GM10248 (cell line): ENCODE measurements at regions not wholly inside any gene's neighbourhood (a gene's known extent, or its start where the extent isn't known, plus 50 kb on each side); places are given as distances from the start of the nearest gene placed in this dataset.

Source experiments
- CTCF ChIA-PET: fragments of 300-600 bp; sonication (Branson Sonifier 250); formaldehyde crosslinking; extraction: SDS; loops from one replicate; lab custom pipeline; 2021; ENCODE audit warnings: antibody characterized with exemption; lab: Yijun Ruan, JAX
- POLR2A ChIA-PET: fragments of 350-650 bp; sonication (Branson Sonifier 250); formaldehyde crosslinking; extraction: SDS; loops from one replicate; lab custom pipeline; 2020; ENCODE audit warnings: antibody characterized with exemption; lab: Yijun Ruan, JAX
- DNase-seq: peaks from one replicate; pipeline ENCODE4 v3.0.0; 2012; ENCODE audit errors: extremely low spot score
- TF ChIP-seq, protein P1 (sequence below): IDR thresholded peaks from 2 replicates; pipeline ENCODE4 v1.5.1; 2012; ENCODE audit warnings: mild to moderate bottlenecking, low read depth; ENCODE audit errors: extremely low read depth, missing control alignments, control extremely low read depth

DNA sequence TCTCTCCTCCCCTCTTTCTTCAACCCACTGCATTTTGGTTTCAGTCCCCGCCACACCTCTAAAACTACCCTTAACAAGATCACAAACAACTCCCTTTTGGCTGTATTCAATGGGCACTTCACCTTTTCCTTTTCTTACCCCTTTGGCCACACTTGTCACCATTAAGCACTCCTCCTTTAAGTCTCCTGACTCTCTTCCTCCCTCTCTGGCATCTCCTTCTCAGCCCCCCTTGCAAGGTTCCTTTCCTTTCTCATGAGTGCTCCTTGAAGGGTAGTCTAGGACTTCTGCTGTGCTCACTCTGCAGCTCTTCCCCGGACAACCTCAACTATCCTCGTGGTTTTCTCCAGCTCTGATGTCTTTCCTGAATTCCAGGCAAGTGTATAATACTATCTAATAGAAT lies 103.7 kb downstream of the RPL22L1 start:
- ChIA-PET CTCF (interaction anchor here (1.8 kb wide), 1 partner anchor 267 kb away, joined by 4 read pairs; no protein-coding TSS in a partner anchor), POLR2A (no interaction called here)
- TF ChIP-seq, protein P1, sequence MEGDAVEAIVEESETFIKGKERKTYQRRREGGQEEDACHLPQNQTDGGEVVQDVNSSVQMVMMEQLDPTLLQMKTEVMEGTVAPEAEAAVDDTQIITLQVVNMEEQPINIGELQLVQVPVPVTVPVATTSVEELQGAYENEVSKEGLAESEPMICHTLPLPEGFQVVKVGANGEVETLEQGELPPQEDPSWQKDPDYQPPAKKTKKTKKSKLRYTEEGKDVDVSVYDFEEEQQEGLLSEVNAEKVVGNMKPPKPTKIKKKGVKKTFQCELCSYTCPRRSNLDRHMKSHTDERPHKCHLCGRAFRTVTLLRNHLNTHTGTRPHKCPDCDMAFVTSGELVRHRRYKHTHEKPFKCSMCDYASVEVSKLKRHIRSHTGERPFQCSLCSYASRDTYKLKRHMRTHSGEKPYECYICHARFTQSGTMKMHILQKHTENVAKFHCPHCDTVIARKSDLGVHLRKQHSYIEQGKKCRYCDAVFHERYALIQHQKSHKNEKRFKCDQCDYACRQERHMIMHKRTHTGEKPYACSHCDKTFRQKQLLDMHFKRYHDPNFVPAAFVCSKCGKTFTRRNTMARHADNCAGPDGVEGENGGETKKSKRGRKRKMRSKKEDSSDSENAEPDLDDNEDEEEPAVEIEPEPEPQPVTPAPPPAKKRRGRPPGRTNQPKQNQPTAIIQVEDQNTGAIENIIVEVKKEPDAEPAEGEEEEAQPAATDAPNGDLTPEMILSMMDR, result no peak
- no peak for DNase-seq

DNA sequence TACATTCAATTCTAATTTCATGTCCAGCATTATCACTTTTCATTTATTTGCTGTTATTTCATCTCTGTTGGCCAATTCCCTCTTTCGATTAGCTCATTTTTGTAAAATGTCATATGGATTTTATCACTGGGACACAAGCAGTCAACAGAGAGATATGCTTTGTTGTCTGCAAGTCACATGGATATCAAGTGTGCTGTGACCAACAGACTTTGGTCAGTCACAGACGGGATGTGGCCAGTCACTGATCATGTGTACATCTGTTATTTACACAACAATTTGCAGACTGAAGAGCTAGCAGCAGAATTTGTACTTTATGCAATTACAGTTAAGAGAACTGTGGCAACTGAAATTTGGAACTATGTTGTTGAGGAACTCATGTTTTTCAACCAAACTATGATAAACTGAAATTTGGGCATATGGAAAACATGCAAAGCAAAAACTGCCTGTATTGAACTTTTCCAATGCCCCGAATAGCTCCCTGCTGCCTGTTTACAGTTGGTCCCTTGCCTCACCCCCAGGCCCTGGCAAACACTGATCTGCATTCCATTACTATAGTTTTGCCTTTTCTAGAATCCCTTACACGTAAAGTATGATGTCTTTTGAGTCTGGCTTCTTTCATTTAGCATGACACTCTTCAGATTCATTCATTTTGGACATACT lies 104.4 kb downstream of the RPL22L1 start:
- no peak for DNase-seq
- TF ChIP-seq, protein P1, result no peak
- POLR2A ChIA-PET, result no interaction called here
- CTCF ChIA-PET, result interaction anchor here (1.0 to 1.8 kb wide), 5 partner anchors 8 to 266 kb away, joined by 3 to 5 read pairs (median 4); no protein-coding TSS in a partner anchor

DNA sequence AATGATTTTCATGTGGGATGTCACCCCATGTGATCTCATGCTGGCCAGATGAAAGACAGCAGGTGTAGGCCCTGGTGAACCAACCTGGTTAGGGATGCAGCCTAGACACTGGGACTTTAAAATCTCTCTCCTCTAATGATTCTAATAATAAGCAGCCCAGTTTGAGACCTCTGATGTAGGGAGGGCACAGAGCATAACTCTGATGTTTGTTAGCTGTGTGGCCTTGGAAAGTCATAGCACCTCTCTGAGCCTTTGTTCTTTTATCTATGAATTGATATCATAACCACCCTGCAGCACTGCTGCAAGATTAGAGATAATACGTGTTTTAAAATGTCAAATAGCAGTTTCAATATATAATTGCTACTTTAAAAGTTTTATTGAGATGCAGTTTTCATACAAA lies 106.0 kb downstream of the RPL22L1 start:
- ChIA-PET CTCF (no interaction called here), POLR2A (no interaction called here)
- no peak for DNase-seq
- TF ChIP-seq, protein P1, result no peak

DNA sequence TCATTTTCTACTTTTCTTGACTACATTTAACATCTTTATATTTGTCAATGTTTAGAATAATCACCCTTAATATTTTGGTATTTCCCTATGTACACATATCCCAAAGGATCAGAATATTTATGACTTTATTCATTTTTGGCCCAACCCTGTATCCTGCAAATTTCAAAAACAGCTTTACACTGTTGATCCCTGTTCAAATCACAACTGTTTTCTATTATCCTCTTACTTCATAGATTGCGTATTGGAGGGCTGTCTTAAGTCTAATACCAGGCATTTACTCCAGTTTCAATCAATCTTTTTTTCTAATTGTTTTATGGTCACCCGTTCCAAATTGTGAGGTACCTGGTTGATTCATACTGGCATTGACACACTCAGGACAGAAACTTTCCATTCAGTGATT lies 107.9 kb downstream of the RPL22L1 start:
- TF ChIP-seq, protein P1, result no peak
- ChIA-PET CTCF (interaction anchor here (0.8 kb wide), 1 partner anchor 8 kb away, joined by 4 read pairs; no protein-coding TSS in a partner anchor), POLR2A (no interaction called here)
- DNase-seq, result no peak

DNA sequence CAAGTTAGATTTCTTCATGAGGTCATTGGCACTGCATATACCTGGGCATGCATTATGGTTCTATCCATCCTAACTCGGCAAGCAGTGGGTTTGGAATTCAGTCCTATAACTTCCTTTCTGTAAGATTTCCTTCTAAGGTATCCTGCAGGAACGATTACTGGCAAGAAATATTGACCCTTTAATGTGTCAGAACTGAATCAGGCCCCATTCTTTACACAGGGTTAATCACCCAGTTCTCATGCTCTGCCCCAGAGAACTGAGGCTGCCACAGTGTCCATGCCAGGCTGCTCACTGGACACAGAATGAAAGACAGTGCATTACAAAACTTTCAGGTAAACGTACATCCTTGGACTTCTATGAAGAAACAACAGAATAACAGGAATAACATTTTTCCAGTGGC lies 108.9 kb downstream of the RPL22L1 start:
- DNase-seq, result no peak
- TF ChIP-seq, protein P1, result no peak
- ChIA-PET CTCF (interaction anchor here (0.8 kb wide), 1 partner anchor 347 kb away, joined by 3 read pairs; no protein-coding TSS in a partner anchor), POLR2A (no interaction called here)

DNA sequence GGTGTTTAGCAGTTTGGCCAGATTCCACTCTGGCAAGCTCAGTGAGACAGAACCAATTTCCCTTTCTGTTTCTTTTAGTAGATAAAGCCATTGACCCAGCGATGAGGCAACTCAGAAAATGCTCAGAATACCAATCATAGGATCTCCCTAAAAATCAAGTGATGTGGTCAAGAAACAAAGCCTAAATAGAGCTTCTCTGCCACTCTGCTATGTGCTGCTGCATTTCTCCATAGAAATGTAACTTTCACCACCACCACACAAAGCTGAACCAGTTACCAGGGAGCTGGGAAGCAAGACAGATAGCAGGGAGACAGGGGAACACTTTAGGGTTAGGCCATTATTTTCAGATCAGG lies 109.8 kb downstream of the RPL22L1 start:
- ChIA-PET CTCF (interaction anchor here (1.2 to 2.3 kb wide), 2 partner anchors 24 to 52 kb away, joined by 4 to 5 read pairs; no protein-coding TSS in a partner anchor), POLR2A (no interaction called here)
- DNase-seq, result no peak
- TF ChIP-seq, protein P1, result no peak
